DND-41 (cell line): ENCODE measurements at regions not wholly inside any gene's neighbourhood (a gene's known extent, or its start where the extent isn't known, plus 50 kb on each side); places are given as distances from the start of the nearest gene placed in this dataset.

Source experiments
- EZH2 ChIP-seq: IDR thresholded peaks from 3 replicates; pipeline ENCODE4 v1.6.1; 2012; ENCODE audit warnings: borderline replicate concordance, low read depth, mild to moderate bottlenecking, moderate library complexity, low read length, inconsistent platforms; ENCODE audit not compliant: severe bottlenecking
- TF ChIP-seq, protein P1 (sequence below): IDR thresholded peaks from 2 replicates; pipeline ENCODE4 v1.5.1; 2012; ENCODE audit warnings: borderline replicate concordance, low read length, moderate library complexity, mild to moderate bottlenecking; ENCODE audit not compliant: poor library complexity, severe bottlenecking; ENCODE audit errors: extremely low read depth

DNA sequence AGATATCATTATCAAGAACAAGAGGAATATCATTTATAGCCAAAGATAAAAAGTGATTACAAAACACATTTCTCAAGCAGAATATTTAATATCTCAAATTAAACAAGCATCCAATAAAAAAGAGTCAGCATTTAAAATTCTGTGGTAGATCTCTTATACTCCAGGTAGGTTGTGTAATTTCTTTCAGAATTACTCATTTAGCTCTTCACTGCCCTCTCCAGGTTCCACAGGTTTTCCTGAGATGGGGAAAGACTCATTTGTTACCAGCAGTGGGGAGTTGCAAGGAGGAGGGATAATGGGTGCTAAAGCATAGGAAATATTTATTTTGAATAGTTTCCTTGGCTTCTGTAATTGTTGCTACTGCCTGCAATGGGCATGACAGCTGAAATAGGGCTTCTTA lies 83.1 kb upstream of the RASGRP1 start:
- TF ChIP-seq, protein P1, sequence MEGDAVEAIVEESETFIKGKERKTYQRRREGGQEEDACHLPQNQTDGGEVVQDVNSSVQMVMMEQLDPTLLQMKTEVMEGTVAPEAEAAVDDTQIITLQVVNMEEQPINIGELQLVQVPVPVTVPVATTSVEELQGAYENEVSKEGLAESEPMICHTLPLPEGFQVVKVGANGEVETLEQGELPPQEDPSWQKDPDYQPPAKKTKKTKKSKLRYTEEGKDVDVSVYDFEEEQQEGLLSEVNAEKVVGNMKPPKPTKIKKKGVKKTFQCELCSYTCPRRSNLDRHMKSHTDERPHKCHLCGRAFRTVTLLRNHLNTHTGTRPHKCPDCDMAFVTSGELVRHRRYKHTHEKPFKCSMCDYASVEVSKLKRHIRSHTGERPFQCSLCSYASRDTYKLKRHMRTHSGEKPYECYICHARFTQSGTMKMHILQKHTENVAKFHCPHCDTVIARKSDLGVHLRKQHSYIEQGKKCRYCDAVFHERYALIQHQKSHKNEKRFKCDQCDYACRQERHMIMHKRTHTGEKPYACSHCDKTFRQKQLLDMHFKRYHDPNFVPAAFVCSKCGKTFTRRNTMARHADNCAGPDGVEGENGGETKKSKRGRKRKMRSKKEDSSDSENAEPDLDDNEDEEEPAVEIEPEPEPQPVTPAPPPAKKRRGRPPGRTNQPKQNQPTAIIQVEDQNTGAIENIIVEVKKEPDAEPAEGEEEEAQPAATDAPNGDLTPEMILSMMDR: peak; percentile 20
- no peak for TF ChIP-seq EZH2
